B cell (primary cell): ENCODE measurements at regions not wholly inside any gene's neighbourhood (a gene's known extent, or its start where the extent isn't known, plus 50 kb on each side); places are given as distances from the start of the nearest gene placed in this dataset.

ENCODE experiments used
- ATAC-seq: fragments of 200-7000 bp; cut with Tn5 transposase; one replicate; pipeline ENCODE4 v1.10.0; 2021; ENCODE audit warnings: low read depth, mild to moderate bottlenecking, moderate number of reproducible peaks, moderate library complexity
- CTCF ChIA-PET: fragments of 350-600 bp; sonication (Branson Sonifier 250); formaldehyde crosslinking; loops from one replicate; lab custom pipeline; 2021; ENCODE audit warnings: antibody characterized with exemption, inconsistent platforms; lab: Charles Lee
- POLR2A ChIA-PET: fragments of 350-600 bp; sonication (Branson Sonifier 250); formaldehyde crosslinking; loops from one replicate; lab custom pipeline; 2021; ENCODE audit warnings: antibody characterized with exemption; lab: Charles Lee
- DNase-seq: peaks from one replicate; pipeline ENCODE4 v3.0.0; 2013
- H2AFZ ChIP-seq: 2 replicates; pipeline ENCODE4 v1.6.1; 2012; ENCODE audit warnings: mild to moderate bottlenecking, low read depth, low read length; ENCODE audit not compliant: insufficient read depth, poor library complexity, severe bottlenecking
- H3K27ac ChIP-seq, 2 donors: 1 replicate in 1 of 2; 2 replicates in 1 of 2; pipeline ENCODE4 v1.5.1; 2012 to 2013; ENCODE audit warnings: low read length in 2 of 2, mild to moderate bottlenecking in 2 of 2, moderate library complexity in 1 of 2
- H3K27me3 ChIP-seq, 4 experiments: fragments of 200-600 bp in 1 of 4; sonication (generic) in 1 of 4; replicated peaks in 1 of 4; 1 replicate in 2 of 4; 2 replicates in 2 of 4; pipeline versions ENCODE4 v1.6.1 to v1.7.0; 2013 to 2016; ENCODE audit warnings: low read length in 3 of 4, mild to moderate bottlenecking in 2 of 4, mixed read lengths in 1 of 4, moderate library complexity in 1 of 4; ENCODE audit not compliant: insufficient read depth in 4 of 4, control insufficient read depth in 3 of 4; ENCODE audit errors: control extremely low read depth in 1 of 4
- H3K36me3 ChIP-seq, 2 experiments: replicated peaks in 1 of 2; 1 replicate in 1 of 2; 2 replicates in 1 of 2; pipeline versions ENCODE4 v1.6.1 to v1.7.1; 2013; ENCODE audit warnings: low read length in 1 of 2; ENCODE audit not compliant: insufficient read depth in 2 of 2, control insufficient read depth in 1 of 2; ENCODE audit errors: control extremely low read depth in 1 of 2, extremely low read depth in 1 of 2
- H3K4me1 ChIP-seq, 2 donors: fragments of 200-600 bp in 1 of 2; sonication (generic) in 1 of 2; 1 replicate in 1 of 2; 2 replicates in 1 of 2; pipeline versions ENCODE4 v1.5.1 to v1.6.1; 2013 to 2017; ENCODE audit warnings: low read length in 2 of 2; ENCODE audit not compliant: control insufficient read depth in 2 of 2, insufficient read depth in 2 of 2
- H3K4me2 ChIP-seq: replicated peaks from 2 replicates; pipeline ENCODE3; 2012; ENCODE audit warnings: mild to moderate bottlenecking, low read depth, low read length; ENCODE audit not compliant: poor library complexity, severe bottlenecking
- H3K4me3 ChIP-seq, 5 experiments: fragments of 200-600 bp in 1 of 5; sonication (generic) in 1 of 5; 1 replicate in 3 of 5; 2 replicates in 2 of 5; pipeline versions ENCODE4 v1.5.1 to v1.7.0; 2011 to 2016; ENCODE audit warnings: low read length in 4 of 5, mild to moderate bottlenecking in 4 of 5, low read depth in 2 of 5, control low read depth in 1 of 5, moderate library complexity in 1 of 5; ENCODE audit not compliant: insufficient read depth in 1 of 5; ENCODE audit errors: control extremely low read depth in 1 of 5, extremely low read depth in 1 of 5
- H3K79me2 ChIP-seq: fragments of 200-600 bp; sonication (generic); one replicate; pipeline ENCODE4 v1.6.0; 2016; ENCODE audit warnings: low read length; ENCODE audit not compliant: control insufficient read depth, insufficient read depth
- H3K9ac ChIP-seq: fragments of 200-600 bp; sonication (generic); 2 replicates; pipeline ENCODE4 v1.6.1; 2017; ENCODE audit warnings: mild to moderate bottlenecking, low read length, moderate library complexity
- H3K9me3 ChIP-seq, 3 donors: one replicate each; pipeline versions ENCODE4 v1.6.1 to v1.7.1; 2013; ENCODE audit warnings: low read length in 2 of 3; ENCODE audit not compliant: control insufficient read depth in 2 of 3, insufficient read depth in 1 of 3; ENCODE audit errors: control extremely low read depth in 1 of 3
- H4K20me1 ChIP-seq: 2 replicates; pipeline ENCODE4 v1.6.0; 2012; ENCODE audit warnings: mild to moderate bottlenecking, low read length; ENCODE audit not compliant: insufficient read depth, control insufficient read depth, poor library complexity, severe bottlenecking
- H3K27ac Mint-ChIP-seq: one replicate; pipeline ENCODE4 v1.8.0; 2021; ENCODE audit warnings: mixed read lengths
- H3K27me3 Mint-ChIP-seq: one replicate; pipeline ENCODE4 v1.8.0; 2021; ENCODE audit warnings: mixed read lengths
- H3K4me1 Mint-ChIP-seq: one replicate; pipeline ENCODE4 v1.8.0; 2021; ENCODE audit warnings: mixed read lengths
- H3K4me3 Mint-ChIP-seq: one replicate; pipeline ENCODE4 v1.8.0; 2021; ENCODE audit warnings: mixed read lengths
- H3K9me3 Mint-ChIP-seq: one replicate; pipeline ENCODE4 v1.8.0; 2022; ENCODE audit warnings: mixed read lengths; ENCODE audit not compliant: insufficient read depth
- EZH2 ChIP-seq: IDR thresholded peaks from 2 replicates; pipeline ENCODE4 v1.6.1; 2012; ENCODE audit warnings: borderline replicate concordance, low read depth, mild to moderate bottlenecking, moderate library complexity, low read length; ENCODE audit not compliant: insufficient read depth, poor library complexity, severe bottlenecking
- WGBS: methylation state at CpG from one replicate; pipeline ENCODE4 v1.1.5; 2013; ENCODE audit warnings: missing lambda C conversion rate; ENCODE audit not compliant: insufficient coverage; 5-methylcytosine and 5-hydroxymethylcytosine counted together
- intact Hi-C: fragments of 100-400 bp; cut with micrococcal nuclease; formaldehyde crosslinking; loops from one replicate; pipeline ENCODE4 v1.10.0; 2022
- TF ChIP-seq, protein P1 (sequence below): fragments of 200-600 bp; IDR thresholded peaks from one replicate; pipeline ENCODE4 v1.8.0; 2022; ENCODE audit warnings: antibody characterized with exemption, mild to moderate bottlenecking

- peaks cover 11 to 13% of the 10 kb centered on the region in 2 donors for H3K4me1 ChIP-seq
- 83% methylated on average over 2 of the region's 6 CpGs for WGBS
- no peak overlapping the region for H3K27ac Mint-ChIP-seq
- no peak overlapping the region for H2AFZ ChIP-seq
- H3K4me2 ChIP-seq = no peak overlapping the region
- ATAC-seq (no peak), DNase-seq (no peak)
- peaks cover 0 to 5% (median 0%) of the 10 kb centered on the region in 4 experiments for H3K27me3 ChIP-seq
- no peaks in the 10 kb centered on the region for H3K79me2 ChIP-seq
- no peak overlapping the region for H3K4me3 Mint-ChIP-seq
- no peaks in the 10 kb centered on the region for H3K36me3 ChIP-seq
- H4K20me1 ChIP-seq = no peaks in the 10 kb centered on the region
- H3K27ac ChIP-seq = no peak overlapping the region
- H3K4me3 ChIP-seq = no peak overlapping the region
- no peaks in the 10 kb centered on the region for H3K9me3 Mint-ChIP-seq
- peaks cover 4% of the 10 kb centered on the region for H3K27me3 Mint-ChIP-seq
- intact Hi-C loops = loop anchor here (10.0 kb wide), 1 partner anchor 180 kb away; no protein-coding TSS in a partner anchor
- ChIA-PET POLR2A (no interaction called here), CTCF (no interaction called here)
- peaks cover 16% of the 10 kb centered on the region for H3K4me1 Mint-ChIP-seq
- no peaks in the 10 kb centered on the region for H3K9me3 ChIP-seq
- H3K9ac ChIP-seq = no peak overlapping the region
- no peak for TF ChIP-seq EZH2
- TF ChIP-seq, protein P1, sequence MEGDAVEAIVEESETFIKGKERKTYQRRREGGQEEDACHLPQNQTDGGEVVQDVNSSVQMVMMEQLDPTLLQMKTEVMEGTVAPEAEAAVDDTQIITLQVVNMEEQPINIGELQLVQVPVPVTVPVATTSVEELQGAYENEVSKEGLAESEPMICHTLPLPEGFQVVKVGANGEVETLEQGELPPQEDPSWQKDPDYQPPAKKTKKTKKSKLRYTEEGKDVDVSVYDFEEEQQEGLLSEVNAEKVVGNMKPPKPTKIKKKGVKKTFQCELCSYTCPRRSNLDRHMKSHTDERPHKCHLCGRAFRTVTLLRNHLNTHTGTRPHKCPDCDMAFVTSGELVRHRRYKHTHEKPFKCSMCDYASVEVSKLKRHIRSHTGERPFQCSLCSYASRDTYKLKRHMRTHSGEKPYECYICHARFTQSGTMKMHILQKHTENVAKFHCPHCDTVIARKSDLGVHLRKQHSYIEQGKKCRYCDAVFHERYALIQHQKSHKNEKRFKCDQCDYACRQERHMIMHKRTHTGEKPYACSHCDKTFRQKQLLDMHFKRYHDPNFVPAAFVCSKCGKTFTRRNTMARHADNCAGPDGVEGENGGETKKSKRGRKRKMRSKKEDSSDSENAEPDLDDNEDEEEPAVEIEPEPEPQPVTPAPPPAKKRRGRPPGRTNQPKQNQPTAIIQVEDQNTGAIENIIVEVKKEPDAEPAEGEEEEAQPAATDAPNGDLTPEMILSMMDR = no peak
Measured at GRCh38 chr20:1774479-1774878, 116.9 kb upstream of the SIRPG start.

GRCh38 chr20:1773816-1774215 lies 116.2 kb upstream of the SIRPG start:
- Histone ChIP-seq H3K9me3 (no peaks in the 10 kb centered on the region), H4K20me1 (no peaks in the 10 kb centered on the region), H3K4me3 (no peak overlapping the region), H3K27ac (no peak overlapping the region), H3K36me3 (no peaks in the 10 kb centered on the region), H3K4me2 (no peak overlapping the region), H3K79me2 (no peaks in the 10 kb centered on the region), H2AFZ (no peak overlapping the region), H3K4me1 (peaks cover 11 to 13% of the 10 kb centered on the region in 2 donors), H3K27me3 (peaks cover 0 to 5% (median 0%) of the 10 kb centered on the region in 4 experiments), H3K9ac (no peak overlapping the region)
- Mint-ChIP-seq H3K27ac (no peak overlapping the region), H3K4me1 (peaks cover 16% of the 10 kb centered on the region), H3K9me3 (no peaks in the 10 kb centered on the region), H3K4me3 (no peak overlapping the region), H3K27me3 (peaks cover 4% of the 10 kb centered on the region)
- intact Hi-C loops = loop anchor here (10.0 kb wide), 1 partner anchor 181 kb away; no protein-coding TSS in a partner anchor
- CTCF ChIA-PET = no interaction called here
- no peak for DNase-seq
- ATAC-seq = no peak
- no CpG with 5 or more reads among the region's 2 CpGs for WGBS
- TF ChIP-seq, protein P1 = no peak
- no peak for TF ChIP-seq EZH2
- POLR2A ChIA-PET = no interaction called here
